ENCODE measurements at regions not wholly inside any gene's neighbourhood (a gene's known extent, or its start where the extent isn't known, plus 50 kb on each side); places are given as distances from the start of the nearest gene placed in this dataset.

DNA sequence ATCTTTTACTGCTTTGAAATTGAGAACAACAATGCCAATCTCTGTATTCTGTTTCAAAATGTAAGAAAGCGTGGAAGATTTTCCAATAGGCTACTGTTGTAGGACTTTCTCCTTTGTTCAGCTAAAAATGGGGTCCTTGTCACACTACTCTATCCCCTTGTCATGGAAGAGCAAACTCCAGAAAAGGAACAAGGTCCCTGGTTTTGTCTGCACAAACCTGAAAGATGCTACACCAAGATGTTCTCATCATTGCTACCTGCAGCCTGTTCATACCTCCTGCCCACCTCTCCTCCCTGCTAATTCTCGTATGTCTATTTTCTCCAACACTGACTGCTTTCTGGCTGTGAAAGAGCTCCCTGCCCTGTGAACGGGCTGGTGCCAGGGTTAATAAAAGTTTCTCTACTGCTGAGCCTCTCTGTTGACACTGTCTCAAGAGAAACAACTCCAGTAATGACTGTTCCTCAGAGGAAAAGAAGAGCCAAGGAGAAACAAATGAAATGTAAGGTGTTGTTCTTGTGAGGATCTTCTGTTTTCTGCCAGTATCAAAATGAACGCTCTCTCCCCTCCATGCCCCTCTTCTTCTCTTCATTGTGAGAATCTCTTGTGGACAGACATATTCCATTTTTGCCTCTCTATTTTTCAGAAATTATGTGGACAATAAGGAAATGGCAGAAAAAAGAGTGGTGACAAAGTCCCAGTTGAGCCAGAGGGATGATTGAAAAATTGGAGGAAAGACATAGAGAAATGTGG, 287.1 kb downstream of the ADGB start:
- Histone ChIP-seq H3K36me3 (no peaks in the 10 kb centered on the region), H3K27me3 (no peaks in the 10 kb centered on the region), H3K4me1 (no peaks in the 10 kb centered on the region), H3K9me3 (no peaks in the 10 kb centered on the region), H3K4me3 (no peak overlapping the region), H3K27ac (no peak overlapping the region), H3K9ac (ENCODE audit: low read depth in 2 of 2, low read length in 2 of 2) (no peak overlapping the region)
- TF ChIP-seq CTCF (IDR thresholded peaks at IDR 0.05), result no peak
- DNase-seq, result peak; percentile 26
- intact Hi-C loops (cut with DNase I), result no loop called here

- no peak for TF ChIP-seq CTCF (IDR thresholded peaks at IDR 0.05)
- no peaks in the 10 kb centered on the region for H3K4me1 ChIP-seq
- no peak overlapping the region for H3K4me3 ChIP-seq
- H3K9me3 ChIP-seq, result no peaks in the 10 kb centered on the region
- H3K36me3 ChIP-seq, result no peaks in the 10 kb centered on the region
- intact Hi-C loops (cut with DNase I), result no loop called here
- H3K27ac ChIP-seq, result no peak overlapping the region
- H3K27me3 ChIP-seq, result no peaks in the 10 kb centered on the region
- no peak for DNase-seq
- H3K9ac ChIP-seq (ENCODE audit: low read depth in 2 of 2, low read length in 2 of 2), result no peak overlapping the region
These were observed 288.0 kb downstream of the ADGB start for GRCh38 chr6:146886587-146887446.

- no peak for TF ChIP-seq CTCF (IDR thresholded peaks at IDR 0.05)
- Histone ChIP-seq H3K27ac (no peak overlapping the region), H3K4me1 (no peaks in the 10 kb centered on the region), H3K36me3 (no peaks in the 10 kb centered on the region), H3K9me3 (no peaks in the 10 kb centered on the region), H3K27me3 (no peaks in the 10 kb centered on the region), H3K4me3 (no peak overlapping the region), H3K9ac (ENCODE audit: low read depth in 2 of 2, low read length in 2 of 2) (no peak overlapping the region)
- intact Hi-C loops (cut with DNase I), result no loop called here
- DNase-seq, result no peak
These were observed 288.8 kb downstream of the ADGB start for GRCh38 chr6:146887447-146888077.

- Histone ChIP-seq H3K9me3 (no peaks in the 10 kb centered on the region), H3K27ac (no peak overlapping the region), H3K4me1 (no peaks in the 10 kb centered on the region), H3K9ac (ENCODE audit: low read depth in 2 of 2, low read length in 2 of 2) (no peak overlapping the region), H3K36me3 (no peaks in the 10 kb centered on the region), H3K4me3 (no peak overlapping the region), H3K27me3 (no peaks in the 10 kb centered on the region)
- TF ChIP-seq CTCF (IDR thresholded peaks at IDR 0.05), result no peak
- no peak for DNase-seq
- intact Hi-C loops (cut with DNase I), result no loop called here
These were observed 290.5 kb downstream of the ADGB start for GRCh38 chr6:146889303-146889702.

DNA sequence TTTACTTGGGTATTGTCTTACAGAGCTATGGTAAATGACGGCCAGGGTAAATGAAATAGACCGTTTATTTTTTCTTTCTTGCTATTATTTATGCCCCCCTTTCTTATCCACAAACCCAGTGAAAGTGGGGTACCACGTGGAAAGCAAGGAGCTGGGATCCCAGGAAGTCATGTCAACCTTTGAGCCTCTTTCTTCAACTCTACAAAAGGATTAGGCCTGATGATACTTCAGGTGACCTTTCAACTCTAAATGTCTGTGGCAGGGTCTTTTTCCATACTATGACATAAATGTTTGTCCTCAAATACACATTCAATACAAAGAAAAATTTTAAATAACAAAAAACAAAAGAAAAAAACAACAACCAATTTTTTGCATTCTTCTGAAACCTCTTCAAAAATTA, 291.4 kb downstream of the ADGB start:
- Histone ChIP-seq H3K27ac (no peak overlapping the region), H3K27me3 (no peaks in the 10 kb centered on the region), H3K4me1 (no peaks in the 10 kb centered on the region), H3K9ac (ENCODE audit: low read depth in 2 of 2, low read length in 2 of 2) (no peak overlapping the region), H3K36me3 (no peaks in the 10 kb centered on the region), H3K9me3 (no peaks in the 10 kb centered on the region), H3K4me3 (no peak overlapping the region)
- intact Hi-C loops (cut with DNase I), result no loop called here
- no peak for TF ChIP-seq CTCF (IDR thresholded peaks at IDR 0.05)
- no peak for DNase-seq
